NCI-H82 treated with DMSO at 0.1 percent for 48 hours (cell line): ENCODE measurements at regions not wholly inside any gene's neighbourhood (a gene's known extent, or its start where the extent isn't known, plus 50 kb on each side); places are given as distances from the start of the nearest gene placed in this dataset.
"Not testable (repeated sequence)": the region's sequence is repeated elsewhere in the genome, so short reads cannot be mapped to it uniquely, and the experiment has no call there.

Experiments used
- DNase-seq: peaks from one replicate; lab custom pipeline; 2025; ENCODE audit not compliant: unreplicated experiment; lab: John Stamatoyannopoulos, UW

- DNase-seq: no peak
Measured at GRCh38 chr2:138267161-138267901, 234.2 kb upstream of the SPOPL start.

- no peak for DNase-seq
Measured at GRCh38 chr2:138267902-138268254, 233.7 kb upstream of the SPOPL start.

GRCh38 chr2:138269765-138270164 is 231.8 kb upstream of the SPOPL start:
- DNase-seq: no peak

- DNase-seq: no peak
Measured at GRCh38 chr2:138271467-138271866, 230.1 kb upstream of the SPOPL start.

GRCh38 chr2:138272524-138273195 is 228.9 kb upstream of the SPOPL start:
- DNase-seq: no peak

GRCh38 chr2:138273280-138273679 is 228.3 kb upstream of the SPOPL start:
- not testable (repeated sequence) for DNase-seq

GRCh38 chr2:138274421-138275291 is 226.9 kb upstream of the SPOPL start:
- DNase-seq: no peak

GRCh38 chr2:138275292-138275690 is 226.3 kb upstream of the SPOPL start:
- no peak for DNase-seq

GRCh38 chr2:138275881-138276280 is 225.7 kb upstream of the SPOPL start:
- no peak for DNase-seq

GRCh38 chr2:138276339-138276738 is 225.2 kb upstream of the SPOPL start:
- DNase-seq: peak; percentile 57

- no peak for DNase-seq
Measured at GRCh38 chr2:138277062-138277461, 224.5 kb upstream of the SPOPL start.

- DNase-seq: no peak
Measured at GRCh38 chr2:138279871-138280270, 221.7 kb upstream of the SPOPL start.

GRCh38 chr2:138280999-138281695 is 220.4 kb upstream of the SPOPL start:
- no peak for DNase-seq

GRCh38 chr2:138282014-138282672 is 219.4 kb upstream of the SPOPL start:
- DNase-seq: no peak

GRCh38 chr2:138291805-138292204 is 209.8 kb upstream of the SPOPL start:
- DNase-seq: no peak

GRCh38 chr2:138293045-138293444 is 208.5 kb upstream of the SPOPL start:
- DNase-seq: no peak

GRCh38 chr2:138293549-138293948 is 208.0 kb upstream of the SPOPL start:
- DNase-seq: no peak

- no peak for DNase-seq
Measured at GRCh38 chr2:138294451-138294850, 207.1 kb upstream of the SPOPL start.

- no peak for DNase-seq
Measured at GRCh38 chr2:138296365-138296764, 205.2 kb upstream of the SPOPL start.

GRCh38 chr2:138298120-138298814 is 203.3 kb upstream of the SPOPL start:
- DNase-seq: no peak
